Gastrocnemius medialis (tissue), 4 donors: ENCODE measurements at regions not wholly inside any gene's neighbourhood (a gene's known extent, or its start where the extent isn't known, plus 50 kb on each side); places are given as distances from the start of the nearest gene placed in this dataset.

Experiments
- POLR2A ChIP-seq, 2 donors: fragments of 450-650 bp; IDR thresholded peaks; one replicate each; pipeline ENCODE4 v1.6.1; 2017; ENCODE audit warnings: antibody characterized with exemption in 2 of 2, mild to moderate bottlenecking in 2 of 2, moderate library complexity in 2 of 2
- TF ChIP-seq, protein P1 (sequence below), 5 experiments: fragments of 450-650 bp in 3 of 5; fragments of 200-600 bp in 2 of 5; sonication (generic) in 2 of 5; IDR thresholded peaks in 4 of 5; conservative IDR thresholded peaks in 1 of 5; 1 replicate in 4 of 5; 2 replicates in 1 of 5; pipeline ENCODE4 v1.5.1; 2016 to 2019; ENCODE audit warnings: antibody characterized with exemption in 5 of 5, mild to moderate bottlenecking in 3 of 5, moderate library complexity in 3 of 5

DNA sequence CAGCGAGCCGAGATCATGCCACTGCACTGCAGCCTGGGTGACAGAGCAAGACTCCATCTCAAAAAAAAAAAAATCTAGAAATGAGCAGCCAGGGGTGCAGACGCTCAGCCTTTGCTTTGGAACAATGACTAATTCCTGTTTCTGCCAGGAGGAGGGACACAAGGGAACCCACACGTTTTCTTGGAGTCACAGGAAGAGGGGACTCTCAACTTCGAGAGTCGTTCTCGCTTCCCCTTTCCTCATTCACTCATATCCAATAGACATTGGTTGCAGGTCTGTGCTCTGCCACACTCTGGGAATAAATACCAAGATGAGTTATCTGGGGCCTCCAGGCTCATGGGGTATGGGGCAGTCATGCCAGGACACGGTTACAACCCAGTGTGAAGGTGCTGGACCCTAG lies 91.5 kb upstream of the RREB1 start:
- TF ChIP-seq, protein P1, sequence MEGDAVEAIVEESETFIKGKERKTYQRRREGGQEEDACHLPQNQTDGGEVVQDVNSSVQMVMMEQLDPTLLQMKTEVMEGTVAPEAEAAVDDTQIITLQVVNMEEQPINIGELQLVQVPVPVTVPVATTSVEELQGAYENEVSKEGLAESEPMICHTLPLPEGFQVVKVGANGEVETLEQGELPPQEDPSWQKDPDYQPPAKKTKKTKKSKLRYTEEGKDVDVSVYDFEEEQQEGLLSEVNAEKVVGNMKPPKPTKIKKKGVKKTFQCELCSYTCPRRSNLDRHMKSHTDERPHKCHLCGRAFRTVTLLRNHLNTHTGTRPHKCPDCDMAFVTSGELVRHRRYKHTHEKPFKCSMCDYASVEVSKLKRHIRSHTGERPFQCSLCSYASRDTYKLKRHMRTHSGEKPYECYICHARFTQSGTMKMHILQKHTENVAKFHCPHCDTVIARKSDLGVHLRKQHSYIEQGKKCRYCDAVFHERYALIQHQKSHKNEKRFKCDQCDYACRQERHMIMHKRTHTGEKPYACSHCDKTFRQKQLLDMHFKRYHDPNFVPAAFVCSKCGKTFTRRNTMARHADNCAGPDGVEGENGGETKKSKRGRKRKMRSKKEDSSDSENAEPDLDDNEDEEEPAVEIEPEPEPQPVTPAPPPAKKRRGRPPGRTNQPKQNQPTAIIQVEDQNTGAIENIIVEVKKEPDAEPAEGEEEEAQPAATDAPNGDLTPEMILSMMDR (IDR thresholded peaks at IDR 0.05 in 4 of 5, conservative IDR thresholded peaks at IDR 0.05 in 1 of 5) = no peak
- no peak for TF ChIP-seq POLR2A (IDR thresholded peaks at IDR 0.05)
